ENCODE measurements at regions not wholly inside any gene's neighbourhood (a gene's known extent, or its start where the extent isn't known, plus 50 kb on each side); places are given as distances from the start of the nearest gene placed in this dataset.
"Not testable (repeated sequence)": the region's sequence is repeated elsewhere in the genome, so short reads cannot be mapped to it uniquely, and the experiment has no call there.

- POLR2A ChIA-PET = no interaction called here
- H3K4me1 Mint-ChIP-seq = no peaks in the 10 kb centered on the region
- ATAC-seq (ENCODE audit: low read depth) (no peak), DNase-seq (no peak)
- H3K27ac Mint-ChIP-seq = no peak overlapping the region
- no peaks in the 10 kb centered on the region for H3K36me3 Mint-ChIP-seq
- peaks cover 17% of the 10 kb centered on the region for H3K27me3 Mint-ChIP-seq
- no peak overlapping the region for H3K4me3 Mint-ChIP-seq
- H3K9me3 Mint-ChIP-seq = no peaks in the 10 kb centered on the region
These were observed 86.8 kb downstream of the LSM3 start for GRCh38 chr3:14265246-14265962.

DNA sequence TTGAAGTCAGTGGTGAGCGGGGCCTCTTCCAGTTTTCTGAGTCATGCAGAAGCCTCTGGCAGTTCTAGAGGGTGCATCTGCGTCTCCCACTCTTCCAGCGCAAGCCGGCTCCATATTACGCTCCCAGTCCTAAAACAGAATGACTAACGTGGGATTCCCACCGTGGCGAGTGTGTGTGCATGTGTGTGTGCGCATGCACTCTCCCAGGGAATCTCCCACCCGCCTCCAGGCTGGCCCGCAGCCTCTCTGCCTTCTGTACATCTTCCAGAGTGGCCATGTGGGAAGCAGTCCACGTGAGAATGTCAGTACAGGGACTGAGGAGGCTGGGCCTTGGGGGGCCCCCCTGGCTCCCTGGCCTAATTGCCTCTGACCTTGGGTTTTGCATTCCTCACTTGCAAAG, 87.7 kb downstream of the LSM3 start:
- no peak for ATAC-seq (ENCODE audit: low read depth)
- POLR2A ChIA-PET = no interaction called here
- Mint-ChIP-seq H3K36me3 (no peaks in the 10 kb centered on the region), H3K27ac (no peak overlapping the region), H3K27me3 (peaks cover 21% of the 10 kb centered on the region), H3K4me3 (no peak overlapping the region), H3K9me3 (no peaks in the 10 kb centered on the region), H3K4me1 (no peaks in the 10 kb centered on the region)
- no peak for DNase-seq

DNA sequence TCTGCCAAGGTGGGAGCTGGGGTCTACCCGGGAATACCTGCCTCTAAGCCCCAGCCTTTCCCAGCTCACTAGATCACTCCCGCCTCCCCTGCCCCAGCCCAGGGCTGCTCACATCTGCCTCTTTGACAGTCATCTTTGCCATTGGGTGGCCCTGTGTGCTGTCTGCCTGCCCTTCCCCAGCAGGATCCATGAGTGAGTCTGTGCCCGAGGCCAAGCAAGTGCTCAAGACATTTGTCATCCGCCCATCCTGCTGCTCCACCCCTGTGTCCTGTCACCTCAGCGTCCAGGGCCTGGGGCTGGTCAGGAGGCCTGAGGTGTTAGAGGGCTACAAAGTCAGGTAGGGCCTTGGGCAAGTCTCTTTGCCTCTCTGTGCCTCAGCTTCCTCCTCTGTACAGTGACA, 89.4 kb downstream of the LSM3 start:
- POLR2A ChIA-PET = no interaction called here
- H3K9me3 Mint-ChIP-seq = no peaks in the 10 kb centered on the region
- H3K27ac Mint-ChIP-seq = no peak overlapping the region
- H3K36me3 Mint-ChIP-seq = no peaks in the 10 kb centered on the region
- no peak for ATAC-seq (ENCODE audit: low read depth)
- H3K4me3 Mint-ChIP-seq = no peak overlapping the region
- peaks cover 17% of the 10 kb centered on the region for H3K27me3 Mint-ChIP-seq
- no peak for DNase-seq
- no peaks in the 10 kb centered on the region for H3K4me1 Mint-ChIP-seq

DNA sequence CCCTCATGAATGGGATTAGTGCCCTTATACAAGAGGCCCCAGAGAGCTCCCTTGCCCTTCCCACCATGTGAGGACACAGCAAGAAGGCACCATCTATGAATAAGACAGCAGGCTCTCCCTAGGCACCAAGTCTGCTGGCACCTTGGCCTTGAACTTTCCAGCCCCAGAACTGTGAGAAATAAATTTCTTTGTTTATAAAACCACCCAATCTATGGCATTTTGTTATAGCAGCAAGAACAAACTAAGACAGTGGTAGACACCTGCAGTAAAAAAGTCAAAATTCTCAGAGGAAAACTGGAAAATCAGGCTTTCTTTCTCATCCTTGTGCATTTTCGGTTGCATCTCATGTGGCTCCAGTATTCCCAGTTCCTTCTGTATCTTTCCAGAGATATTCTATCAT, 90.3 kb downstream of the LSM3 start:
- no peak overlapping the region for H3K27ac Mint-ChIP-seq
- POLR2A ChIA-PET = no interaction called here
- H3K4me3 Mint-ChIP-seq = no peak overlapping the region
- ATAC-seq (ENCODE audit: low read depth) (no peak), DNase-seq (no peak)
- H3K9me3 Mint-ChIP-seq = no peaks in the 10 kb centered on the region
- no peaks in the 10 kb centered on the region for H3K36me3 Mint-ChIP-seq
- no peaks in the 10 kb centered on the region for H3K4me1 Mint-ChIP-seq
- peaks cover 17% of the 10 kb centered on the region for H3K27me3 Mint-ChIP-seq

DNA sequence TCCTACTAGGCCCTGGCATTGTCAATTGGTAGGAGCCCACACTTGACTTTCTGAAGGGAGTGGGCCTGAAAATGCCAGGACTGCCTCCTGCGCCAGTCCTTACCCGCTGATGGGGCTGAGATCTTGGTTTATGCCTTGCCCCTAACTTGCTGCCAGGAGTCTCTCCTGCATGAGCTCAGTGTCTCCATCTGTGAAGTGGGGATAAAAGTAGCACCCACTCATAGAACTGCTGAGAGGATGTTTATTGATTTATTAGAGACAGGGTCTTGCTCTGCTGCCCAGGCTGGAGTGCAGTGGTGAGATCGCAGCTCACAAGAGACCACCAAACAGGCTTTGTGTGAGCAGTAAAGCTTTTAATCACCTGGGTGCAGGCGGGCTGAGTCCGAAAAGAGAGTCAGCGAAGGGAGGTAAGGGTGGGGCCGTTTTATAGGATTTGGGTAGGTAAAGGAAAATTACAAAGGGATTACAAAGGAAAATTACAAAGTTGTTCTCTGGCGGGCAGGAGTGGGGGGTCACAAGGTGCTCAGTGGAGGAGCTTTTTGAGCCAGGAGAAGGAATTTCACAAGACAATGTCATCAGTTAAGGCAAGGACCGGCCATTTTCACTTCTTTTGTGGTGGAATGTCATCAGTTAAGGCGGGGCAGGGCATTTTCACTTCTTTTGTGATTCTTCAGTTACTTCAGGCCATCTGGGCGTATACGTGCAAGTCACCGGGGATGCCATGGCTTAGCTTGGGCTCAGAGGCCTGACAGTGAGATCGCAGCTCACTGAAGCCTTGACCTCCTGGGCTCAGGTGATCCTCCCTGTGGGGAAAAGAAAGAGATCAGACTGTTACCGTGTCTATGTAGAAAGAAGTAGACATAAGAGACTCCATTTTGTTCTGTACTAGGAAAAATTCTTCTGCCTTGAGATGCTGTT, 93.7 kb downstream of the LSM3 start:
- ATAC-seq (ENCODE audit: low read depth); H3K4me3 Mint-ChIP-seq; H3K4me1 Mint-ChIP-seq; H3K36me3 Mint-ChIP-seq; H3K9me3 Mint-ChIP-seq; POLR2A ChIA-PET; H3K27ac Mint-ChIP-seq; DNase-seq: not testable (repeated sequence)
- peaks cover 17% of the 10 kb centered on the region for H3K27me3 Mint-ChIP-seq

GRCh38 chr3:14272959-14273560, 94.4 kb downstream of the LSM3 start:
- H3K4me3 Mint-ChIP-seq; H3K9me3 Mint-ChIP-seq; H3K36me3 Mint-ChIP-seq; DNase-seq; H3K27ac Mint-ChIP-seq; H3K4me1 Mint-ChIP-seq; POLR2A ChIA-PET; ATAC-seq (ENCODE audit: low read depth): not testable (repeated sequence)
- peaks cover 17% of the 10 kb centered on the region for H3K27me3 Mint-ChIP-seq

GRCh38 chr3:14273901-14274611, 95.4 kb downstream of the LSM3 start:
- Mint-ChIP-seq H3K9me3 (no peaks in the 10 kb centered on the region), H3K27me3 (peaks cover 15% of the 10 kb centered on the region), H3K4me1 (no peaks in the 10 kb centered on the region), H3K4me3 (no peak overlapping the region), H3K27ac (no peak overlapping the region), H3K36me3 (no peaks in the 10 kb centered on the region)
- ATAC-seq (ENCODE audit: low read depth) (no peak), DNase-seq (no peak)
- POLR2A ChIA-PET = no interaction called here

DNA sequence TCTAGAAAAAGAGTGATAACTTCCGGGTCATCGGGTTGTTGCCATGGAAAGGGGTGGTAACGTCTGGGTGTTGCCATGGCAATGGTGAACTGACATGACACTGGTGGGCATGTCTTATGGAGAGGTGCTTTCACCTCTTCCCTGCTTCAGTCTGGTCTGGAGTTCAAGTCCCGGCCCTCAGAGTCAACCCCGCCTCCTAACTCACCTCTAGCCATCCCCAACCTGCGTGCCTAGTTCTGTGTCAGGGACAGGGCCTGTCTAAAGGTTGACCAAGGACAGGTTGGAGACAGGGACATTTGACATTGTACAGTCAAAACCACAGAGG, 96.0 kb downstream of the LSM3 start:
- no peak for DNase-seq
- Mint-ChIP-seq H3K36me3 (no peaks in the 10 kb centered on the region), H3K9me3 (no peaks in the 10 kb centered on the region), H3K27me3 (peaks cover 15% of the 10 kb centered on the region), H3K4me1 (no peaks in the 10 kb centered on the region), H3K27ac (no peak overlapping the region), H3K4me3 (no peak overlapping the region)
- POLR2A ChIA-PET = no interaction called here
- ATAC-seq (ENCODE audit: low read depth) = no peak

DNA sequence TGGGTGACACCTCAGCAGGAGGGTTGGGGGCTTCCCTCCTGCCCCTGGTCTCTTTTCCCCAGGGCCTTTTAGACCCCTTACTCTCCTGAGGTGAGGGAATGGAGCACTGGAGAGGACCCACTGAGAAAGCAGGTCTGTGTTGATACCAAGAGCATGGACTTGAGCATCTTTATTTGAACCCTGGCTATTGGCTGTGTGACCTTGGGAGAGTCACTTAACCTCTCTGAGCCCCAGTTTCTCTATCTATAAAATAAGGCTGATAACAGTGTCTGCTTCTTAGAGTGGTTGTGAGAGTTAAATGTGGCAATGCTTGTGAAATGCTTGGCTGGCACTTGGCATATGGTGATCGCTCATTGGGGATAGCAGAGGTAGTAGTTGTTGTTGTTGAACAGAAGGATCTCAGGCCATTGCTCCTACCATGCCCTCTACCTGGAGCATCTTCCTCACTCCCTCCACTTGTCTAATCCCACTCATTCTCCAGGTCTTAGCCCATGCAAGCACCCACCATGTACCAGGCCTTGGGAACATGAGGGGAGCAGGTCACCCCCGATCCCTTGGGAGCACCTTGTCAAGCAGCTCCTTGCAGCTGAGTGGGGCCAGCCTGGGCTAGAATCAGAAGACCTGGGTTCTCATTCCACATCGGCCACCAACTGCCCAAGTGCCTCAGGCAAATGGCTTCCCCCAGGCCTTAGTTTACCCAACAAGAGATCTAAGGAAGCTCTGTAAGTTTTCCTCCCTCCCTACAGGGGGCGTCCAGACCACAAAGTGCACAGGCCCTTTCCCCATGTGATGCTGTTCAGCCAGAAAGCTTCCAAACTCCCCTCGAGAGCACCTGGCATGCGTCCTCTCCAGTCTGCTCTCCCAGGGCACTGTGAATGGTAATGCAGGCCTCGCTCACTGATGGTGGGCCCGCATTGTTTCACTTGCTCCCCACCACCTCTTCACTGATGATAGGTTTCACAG, 96.7 kb downstream of the LSM3 start:
- ATAC-seq (ENCODE audit: low read depth) (no peak), DNase-seq (no peak)
- no peaks in the 10 kb centered on the region for H3K9me3 Mint-ChIP-seq
- no peak overlapping the region for H3K4me3 Mint-ChIP-seq
- POLR2A ChIA-PET = interaction anchor here (0.6 kb wide), 1 partner anchor 185 kb away, joined by 6 read pairs; no protein-coding TSS in a partner anchor
- peaks cover 13% of the 10 kb centered on the region for H3K27me3 Mint-ChIP-seq
- no peaks in the 10 kb centered on the region for H3K4me1 Mint-ChIP-seq
- no peaks in the 10 kb centered on the region for H3K36me3 Mint-ChIP-seq
- H3K27ac Mint-ChIP-seq = no peak overlapping the region

GRCh38 chr3:14275962-14276909, 97.6 kb downstream of the LSM3 start:
- DNase-seq (no peak), ATAC-seq (ENCODE audit: low read depth) (no peak)
- Mint-ChIP-seq H3K9me3 (no peaks in the 10 kb centered on the region), H3K4me1 (no peaks in the 10 kb centered on the region), H3K36me3 (no peaks in the 10 kb centered on the region), H3K4me3 (no peak overlapping the region), H3K27me3 (peaks cover 7% of the 10 kb centered on the region), H3K27ac (no peak overlapping the region)
- POLR2A ChIA-PET = interaction anchor here (0.6 kb wide), 1 partner anchor 184 kb away, joined by 6 read pairs; no protein-coding TSS in a partner anchor

DNA sequence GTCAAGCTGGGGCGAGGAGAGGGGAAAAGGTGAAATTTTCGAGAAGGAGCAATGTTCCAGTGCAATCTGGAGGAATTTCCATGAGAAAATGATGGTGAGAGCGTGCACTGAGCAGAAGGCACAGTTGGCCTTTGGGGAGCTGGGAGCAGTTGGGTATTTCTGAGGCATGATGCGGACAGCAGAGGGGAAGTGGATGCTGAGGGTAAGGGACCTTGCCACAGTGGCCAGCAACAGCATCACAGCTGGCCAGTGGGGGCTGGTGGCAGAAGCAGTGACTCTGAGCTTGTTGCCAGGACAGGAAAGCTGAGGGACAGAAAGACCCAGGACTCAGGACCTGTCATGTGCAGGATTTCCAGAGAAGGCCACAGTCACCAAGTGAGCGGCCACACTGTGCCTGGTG, 98.9 kb downstream of the LSM3 start:
- DNase-seq = no peak
- no peaks in the 10 kb centered on the region for H3K4me1 Mint-ChIP-seq
- no peak overlapping the region for H3K27ac Mint-ChIP-seq
- no peak for ATAC-seq (ENCODE audit: low read depth)
- H3K36me3 Mint-ChIP-seq = no peaks in the 10 kb centered on the region
- POLR2A ChIA-PET = no interaction called here
- peaks cover 2% of the 10 kb centered on the region for H3K27me3 Mint-ChIP-seq
- no peak overlapping the region for H3K4me3 Mint-ChIP-seq
- no peaks in the 10 kb centered on the region for H3K9me3 Mint-ChIP-seq

GRCh38 chr3:14278265-14278798, 99.7 kb downstream of the LSM3 start:
- Mint-ChIP-seq H3K4me1 (no peaks in the 10 kb centered on the region), H3K9me3 (no peaks in the 10 kb centered on the region), H3K4me3 (no peak overlapping the region), H3K27ac (no peak overlapping the region), H3K36me3 (no peaks in the 10 kb centered on the region), H3K27me3 (peaks cover 2% of the 10 kb centered on the region)
- POLR2A ChIA-PET = no interaction called here
- ATAC-seq (ENCODE audit: low read depth) (no peak), DNase-seq (no peak)

Measured in activated naive CD8-positive, alpha-beta T cell treated with anti-CD3 and anti-CD28 coated beads, Interleukin-2, amount 10 ng/mL, durations not matched to agents 7 days and 5 days (primary cell).